ENCODE measurements at regions not wholly inside any gene's neighbourhood (a gene's known extent, or its start where the extent isn't known, plus 50 kb on each side); places are given as distances from the start of the nearest gene placed in this dataset.

GRCh38 chr6:140385679-140386078, 1011.2 kb upstream of the CITED2 start:
- no peak for TF ChIP-seq CTCF (IDR thresholded peaks at IDR 0.05; ENCODE audit: insufficient read depth, low read depth, low read length)
- TF ChIP-seq EZH2 (IDR thresholded peaks at IDR 0.05; ENCODE audit: insufficient read depth, low read length), result no peak
